ENCODE measurements at regions not wholly inside any gene's neighbourhood (a gene's known extent, or its start where the extent isn't known, plus 50 kb on each side); places are given as distances from the start of the nearest gene placed in this dataset.

DNA sequence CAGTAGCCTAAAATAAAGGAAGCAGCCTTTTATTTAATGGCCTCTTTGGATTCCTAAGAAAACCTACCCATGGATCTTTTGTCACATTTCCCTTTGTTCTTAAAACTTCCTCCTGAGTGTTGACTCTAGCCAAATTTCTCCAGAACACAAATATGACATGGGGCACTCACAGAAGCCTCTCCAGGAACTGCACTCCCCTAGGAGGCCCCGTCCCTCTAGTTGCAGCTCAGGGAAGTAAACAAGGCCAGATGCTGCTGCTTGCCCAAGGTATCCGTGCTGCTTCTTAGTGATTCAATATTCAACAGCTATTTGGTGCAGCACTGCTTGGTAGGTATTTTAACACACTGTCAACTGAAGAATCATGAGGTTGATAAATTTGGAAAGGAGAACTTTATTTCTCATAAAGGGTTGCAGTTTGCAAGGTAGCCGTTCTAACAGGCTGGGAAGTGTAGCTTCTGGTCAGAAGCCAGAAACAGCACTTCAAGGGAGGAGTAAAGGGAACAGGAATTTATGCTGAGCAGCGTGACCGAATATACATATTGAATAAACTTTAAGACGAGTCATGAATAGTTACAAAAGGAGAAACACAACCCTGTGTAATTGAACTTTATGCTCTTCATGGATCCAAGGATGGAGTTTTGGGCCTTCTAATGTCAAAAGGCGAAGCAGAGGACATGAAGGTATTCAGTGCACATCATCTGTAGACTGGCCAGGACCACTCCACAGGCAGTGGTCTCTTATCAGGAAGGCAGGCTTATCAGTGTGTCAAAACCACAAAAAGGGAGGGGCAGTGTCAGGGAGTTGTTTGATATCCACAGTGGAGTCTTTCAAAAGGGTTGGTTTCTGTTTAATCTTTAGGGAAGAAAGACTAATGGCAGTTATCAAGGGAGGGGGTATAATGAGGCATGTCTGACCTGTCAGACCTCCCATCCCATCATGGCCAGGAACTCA, 63.3 kb downstream of the CD24 start:
- intact Hi-C loops (cut with DNase I): no loop called here
- peak overlapping the region; percentile 53 to 88 for H3K27ac ChIP-seq
- H3K9me3 ChIP-seq: no peaks in the 10 kb centered on the region
- H3K27me3 ChIP-seq (replicated peaks; ENCODE audit: insufficient read depth): no peaks in the 10 kb centered on the region
- no peaks in the 10 kb centered on the region for H3K36me3 ChIP-seq
- WGBS: 39% methylated on average over 7 of the region's 7 CpGs
- peaks cover 8% of the 10 kb centered on the region for H3K4me1 ChIP-seq (replicated peaks)
- TF ChIP-seq POLR2A (IDR thresholded peaks at IDR 0.05) (no peak), POLR2AphosphoS5 (IDR thresholded peaks at IDR 0.05) (no peak)
- TF ChIP-seq, protein P1, sequence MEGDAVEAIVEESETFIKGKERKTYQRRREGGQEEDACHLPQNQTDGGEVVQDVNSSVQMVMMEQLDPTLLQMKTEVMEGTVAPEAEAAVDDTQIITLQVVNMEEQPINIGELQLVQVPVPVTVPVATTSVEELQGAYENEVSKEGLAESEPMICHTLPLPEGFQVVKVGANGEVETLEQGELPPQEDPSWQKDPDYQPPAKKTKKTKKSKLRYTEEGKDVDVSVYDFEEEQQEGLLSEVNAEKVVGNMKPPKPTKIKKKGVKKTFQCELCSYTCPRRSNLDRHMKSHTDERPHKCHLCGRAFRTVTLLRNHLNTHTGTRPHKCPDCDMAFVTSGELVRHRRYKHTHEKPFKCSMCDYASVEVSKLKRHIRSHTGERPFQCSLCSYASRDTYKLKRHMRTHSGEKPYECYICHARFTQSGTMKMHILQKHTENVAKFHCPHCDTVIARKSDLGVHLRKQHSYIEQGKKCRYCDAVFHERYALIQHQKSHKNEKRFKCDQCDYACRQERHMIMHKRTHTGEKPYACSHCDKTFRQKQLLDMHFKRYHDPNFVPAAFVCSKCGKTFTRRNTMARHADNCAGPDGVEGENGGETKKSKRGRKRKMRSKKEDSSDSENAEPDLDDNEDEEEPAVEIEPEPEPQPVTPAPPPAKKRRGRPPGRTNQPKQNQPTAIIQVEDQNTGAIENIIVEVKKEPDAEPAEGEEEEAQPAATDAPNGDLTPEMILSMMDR (IDR thresholded peaks at IDR 0.05): no peak
- no peak overlapping the region for H3K4me3 ChIP-seq
- no peak for DNase-seq (ENCODE audit: low spot score)

DNA sequence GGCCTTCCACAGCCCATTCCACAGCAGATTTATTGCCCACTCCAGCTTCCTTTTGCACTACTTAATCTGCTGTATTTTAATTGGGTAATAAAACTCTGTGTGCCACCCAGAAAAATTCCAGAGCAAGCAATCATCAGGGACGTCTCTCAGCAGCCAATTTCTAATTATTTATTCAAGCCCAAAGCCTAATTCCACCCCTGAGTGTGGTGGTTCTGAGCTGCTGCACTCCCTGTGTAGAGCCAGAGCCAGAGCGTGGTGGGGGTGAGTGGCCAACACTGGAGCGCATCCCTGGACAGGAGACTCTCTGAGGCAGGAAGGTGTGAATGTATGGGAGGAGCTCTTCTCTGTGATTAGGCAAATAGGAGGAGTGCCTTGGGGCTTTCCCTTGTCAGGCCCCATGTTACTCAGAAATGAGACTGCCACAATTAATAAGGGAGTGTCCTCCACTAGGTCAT, 66.1 kb downstream of the CD24 start:
- WGBS: 12% methylated on average over 3 of the region's 3 CpGs
- TF ChIP-seq POLR2AphosphoS5 (IDR thresholded peaks at IDR 0.05) (no peak), POLR2A (IDR thresholded peaks at IDR 0.05) (no peak)
- TF ChIP-seq, protein P1 (IDR thresholded peaks at IDR 0.05): no peak
- Histone ChIP-seq H3K4me3 (no peak overlapping the region), H3K9me3 (no peaks in the 10 kb centered on the region), H3K4me1 (replicated peaks) (peaks cover 8% of the 10 kb centered on the region), H3K36me3 (no peaks in the 10 kb centered on the region), H3K27ac (no peak overlapping the region), H3K27me3 (replicated peaks; ENCODE audit: insufficient read depth) (no peaks in the 10 kb centered on the region)
- DNase-seq (ENCODE audit: low spot score): no peak
- intact Hi-C loops (cut with DNase I): no loop called here

DNA sequence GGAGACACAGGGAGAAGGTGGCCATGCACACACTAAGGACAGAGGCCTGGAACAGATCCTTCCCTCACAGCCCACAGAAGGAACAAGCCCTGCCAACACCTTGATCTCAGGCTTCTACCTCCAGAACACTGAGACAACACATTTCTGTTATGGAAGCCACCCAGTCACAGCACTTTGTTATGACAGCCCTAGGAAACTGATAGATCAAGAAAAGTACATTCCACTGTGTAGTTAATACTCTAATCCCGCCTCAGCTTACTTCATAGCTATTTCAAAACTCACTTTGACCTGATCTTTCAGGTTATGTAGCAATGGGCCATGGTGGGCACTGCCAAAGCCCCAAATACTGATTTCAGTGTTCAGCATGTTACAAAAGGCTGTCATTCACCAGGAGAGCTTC, 66.8 kb downstream of the CD24 start:
- Histone ChIP-seq H3K27ac (no peak overlapping the region), H3K4me1 (replicated peaks) (peaks cover 7% of the 10 kb centered on the region), H3K9me3 (no peaks in the 10 kb centered on the region), H3K4me3 (no peak overlapping the region), H3K27me3 (replicated peaks; ENCODE audit: insufficient read depth) (no peaks in the 10 kb centered on the region), H3K36me3 (no peaks in the 10 kb centered on the region)
- whole genome bisulfite sequencing: 79% methylated on average over 1 of the region's 1 CpG
- intact Hi-C loops (cut with DNase I): no loop called here
- DNase-seq (ENCODE audit: low spot score): no peak
- TF ChIP-seq, protein P1 (IDR thresholded peaks at IDR 0.05): no peak
- TF ChIP-seq POLR2A (IDR thresholded peaks at IDR 0.05) (no peak), POLR2AphosphoS5 (IDR thresholded peaks at IDR 0.05) (no peak)

DNA sequence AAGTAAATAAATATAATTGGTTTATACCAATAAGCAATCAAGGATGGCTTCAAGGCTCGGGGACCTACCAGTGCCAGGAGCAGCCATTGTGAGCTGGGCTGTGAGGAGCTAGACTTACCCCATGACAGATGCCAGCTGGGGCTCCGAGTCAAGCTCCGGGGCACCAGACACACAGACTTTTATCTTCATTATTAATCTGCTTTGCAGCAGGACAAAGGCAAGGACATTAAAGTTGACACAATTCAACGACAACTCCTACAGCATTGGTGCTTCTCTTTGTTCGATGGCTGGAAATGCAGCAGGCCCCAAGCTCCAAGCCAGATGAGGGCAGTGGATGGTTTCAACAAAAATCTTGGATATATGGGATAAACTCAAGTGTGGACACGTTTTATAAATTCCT, 68.3 kb downstream of the CD24 start:
- TF ChIP-seq, protein P1 (IDR thresholded peaks at IDR 0.05): no peak
- TF ChIP-seq POLR2AphosphoS5 (IDR thresholded peaks at IDR 0.05) (no peak), POLR2A (IDR thresholded peaks at IDR 0.05) (no peak)
- Histone ChIP-seq H3K36me3 (no peaks in the 10 kb centered on the region), H3K9me3 (no peaks in the 10 kb centered on the region), H3K4me1 (replicated peaks) (no peaks in the 10 kb centered on the region), H3K4me3 (no peak overlapping the region), H3K27me3 (replicated peaks; ENCODE audit: insufficient read depth) (no peaks in the 10 kb centered on the region), H3K27ac (no peak overlapping the region)
- 64% methylated on average over 6 of the region's 6 CpGs for WGBS
- intact Hi-C loops (cut with DNase I): no loop called here
- DNase-seq (ENCODE audit: low spot score): no peak

DNA sequence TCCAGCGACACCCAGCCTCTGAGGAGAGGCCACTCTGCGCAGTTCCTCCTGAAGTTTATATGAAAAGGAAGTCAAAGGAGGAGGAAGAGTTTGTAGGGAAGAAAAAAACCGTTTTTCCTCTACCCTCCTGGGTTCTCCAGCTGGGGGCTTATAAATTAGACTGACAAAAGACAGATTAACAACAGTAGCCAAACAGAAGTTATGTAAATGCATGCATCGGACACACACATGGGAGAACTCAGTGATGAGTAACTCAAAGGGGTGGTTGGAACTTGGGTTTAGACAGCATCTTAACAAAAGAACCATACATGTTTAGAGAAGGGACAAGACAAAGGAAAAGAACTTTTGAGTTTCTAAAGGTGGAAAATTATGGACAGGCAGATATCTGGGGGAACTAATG, 71.2 kb downstream of the CD24 start:
- 70% methylated on average over 4 of the region's 4 CpGs for WGBS
- Histone ChIP-seq H3K4me3 (no peak overlapping the region), H3K27me3 (replicated peaks; ENCODE audit: insufficient read depth) (no peaks in the 10 kb centered on the region), H3K36me3 (no peaks in the 10 kb centered on the region), H3K4me1 (replicated peaks) (no peaks in the 10 kb centered on the region), H3K27ac (no peak overlapping the region), H3K9me3 (no peaks in the 10 kb centered on the region)
- no peak for DNase-seq (ENCODE audit: low spot score)
- intact Hi-C loops (cut with DNase I): no loop called here
- TF ChIP-seq POLR2A (IDR thresholded peaks at IDR 0.05) (no peak), POLR2AphosphoS5 (IDR thresholded peaks at IDR 0.05) (no peak)
- TF ChIP-seq, protein P1 (IDR thresholded peaks at IDR 0.05): no peak

Measured in prostate gland (tissue), 2 donors.